HEK293 (cell line): ENCODE measurements at regions not wholly inside any gene's neighbourhood (a gene's known extent, or its start where the extent isn't known, plus 50 kb on each side); places are given as distances from the start of the nearest gene placed in this dataset.

ENCODE experiments used
- CTCF ChIA-PET: fragments of 350-600 bp; formaldehyde crosslinking; extraction: SDS; loops from one replicate; lab custom pipeline; 2021; ENCODE audit warnings: antibody characterized with exemption; lab: Yijun Ruan, JAX
- POLR2A ChIA-PET: fragments of 300-600 bp; formaldehyde crosslinking; extraction: SDS; loops from one replicate; lab custom pipeline; 2020; ENCODE audit warnings: antibody characterized with exemption, inconsistent platforms; lab: Yijun Ruan, JAX
- H3K27ac ChIP-seq: fragments of 200-500 bp; sonication (Bioruptor generic); 2 replicates; pipeline ENCODE4 v1.5.1; 2014; ENCODE audit warnings: low read depth, low read length, control low read depth, inconsistent platforms; ENCODE audit errors: extremely low read depth
- H3K36me3 ChIP-seq, 2 experiments: fragments of 200-500 bp in 1 of 2; sonication (Bioruptor generic) in 1 of 2; 1 replicate in 1 of 2; 2 replicates in 1 of 2; pipeline ENCODE4 v1.5.1; 2014 to 2017; ENCODE audit warnings: inconsistent platforms in 2 of 2, low read length in 2 of 2; ENCODE audit not compliant: control insufficient read depth in 2 of 2, insufficient read depth in 1 of 2
- H3K4me1 ChIP-seq: fragments of 200-500 bp; sonication (Bioruptor generic); 2 replicates; pipeline ENCODE4 v1.5.1; 2014; ENCODE audit warnings: mild to moderate bottlenecking, low read length, inconsistent platforms; ENCODE audit not compliant: control insufficient read depth, insufficient read depth
- H3K4me3 ChIP-seq: 2 replicates; pipeline ENCODE4 v1.5.1; 2011; ENCODE audit warnings: low read depth, mild to moderate bottlenecking, control low read depth, low read length, moderate library complexity
- H3K9me3 ChIP-seq: fragments of 200-500 bp; sonication (Bioruptor generic); 2 replicates; pipeline ENCODE4 v1.5.1; 2014; ENCODE audit warnings: low read depth, low read length, inconsistent platforms; ENCODE audit not compliant: control insufficient read depth, insufficient read depth
- ELK4 ChIP-seq: IDR thresholded peaks from 2 replicates; pipeline ENCODE4 v1.6.1; 2011; ENCODE audit warnings: mild to moderate bottlenecking, low read depth, low read length, borderline replicate concordance
- FEZF1 ChIP-seq: fragments of 450-650 bp; formaldehyde crosslinking; IDR thresholded peaks from 2 replicates; pipeline ENCODE4 v1.5.1; 2016; ENCODE audit warnings: missing biosample characterization, missing genetic modification characterization
- KLF1 ChIP-seq: fragments of 450-650 bp; formaldehyde crosslinking; IDR thresholded peaks from 2 replicates; pipeline ENCODE4 v1.5.1; 2016; ENCODE audit warnings: missing biosample characterization, missing genetic modification characterization
- KLF17 ChIP-seq: fragments of 450-650 bp; formaldehyde crosslinking; IDR thresholded peaks from 2 replicates; pipeline ENCODE4 v1.5.1; 2016; ENCODE audit warnings: missing biosample characterization, missing genetic modification characterization
- PATZ1 ChIP-seq: fragments of 450-650 bp; formaldehyde crosslinking; IDR thresholded peaks from 2 replicates; pipeline ENCODE4 v1.5.1; 2016; ENCODE audit warnings: missing biosample characterization, missing genetic modification characterization
- PBX3 ChIP-seq: sonication (generic); formaldehyde crosslinking; IDR thresholded peaks from 2 replicates; pipeline ENCODE4 v1.8.1; 2022; ENCODE audit warnings: mild to moderate bottlenecking, moderate library complexity, missing genetic modification reagents
- RBAK ChIP-seq: fragments of 450-650 bp; formaldehyde crosslinking; IDR thresholded peaks from 2 replicates; pipeline ENCODE4 v1.5.1; 2016; ENCODE audit warnings: missing biosample characterization, missing genetic modification characterization
- WT1 ChIP-seq: fragments of 450-650 bp; formaldehyde crosslinking; IDR thresholded peaks from 2 replicates; pipeline ENCODE4 v1.5.1; 2016; ENCODE audit warnings: missing biosample characterization, missing genetic modification characterization
- YY2 ChIP-seq: fragments of 450-650 bp; formaldehyde crosslinking; IDR thresholded peaks from 2 replicates; pipeline ENCODE4 v1.5.1; 2016; ENCODE audit warnings: missing biosample characterization, missing genetic modification characterization
- ZBTB48 ChIP-seq: fragments of 450-650 bp; formaldehyde crosslinking; IDR thresholded peaks from 2 replicates; pipeline ENCODE4 v1.5.1; 2016; ENCODE audit warnings: missing biosample characterization, missing genetic modification characterization
- ZIC2 ChIP-seq: fragments of 450-650 bp; formaldehyde crosslinking; IDR thresholded peaks from 2 replicates; pipeline ENCODE4 v1.5.1; 2016; ENCODE audit warnings: missing biosample characterization, missing genetic modification characterization
- ZNF18 ChIP-seq: fragments of 450-650 bp; formaldehyde crosslinking; IDR thresholded peaks from 2 replicates; pipeline ENCODE4 v1.5.1; 2016; ENCODE audit warnings: missing biosample characterization, missing genetic modification characterization
- ZNF274 ChIP-seq, 2 experiments: fragments of 200-500 bp in 1 of 2; fragments of 450-650 bp in 1 of 2; sonication (Bioruptor generic) in 1 of 2; formaldehyde crosslinking in 1 of 2; IDR thresholded peaks; 2 replicates each; pipeline versions ENCODE4 v1.5.1 to v1.6.1; 2014 to 2016; ENCODE audit warnings: borderline replicate concordance in 1 of 2, inconsistent platforms in 1 of 2, low read length in 1 of 2, missing biosample characterization in 1 of 2, missing genetic modification characterization in 1 of 2
- ZNF350 ChIP-seq: fragments of 450-650 bp; formaldehyde crosslinking; IDR thresholded peaks from 2 replicates; pipeline ENCODE4 v1.5.0; 2017; ENCODE audit warnings: missing biosample characterization, mild to moderate bottlenecking, missing genetic modification characterization
- ZNF366 ChIP-seq: fragments of 450-650 bp; formaldehyde crosslinking; conservative IDR thresholded peaks from 2 replicates; pipeline ENCODE4 v1.5.1; 2016; ENCODE audit warnings: missing biosample characterization, missing genetic modification characterization
- ZNF529 ChIP-seq: fragments of 450-650 bp; formaldehyde crosslinking; IDR thresholded peaks from 2 replicates; pipeline ENCODE4 v1.5.1; 2017; ENCODE audit warnings: missing genetic modification characterization, missing biosample characterization; ENCODE audit not compliant: insufficient replicate concordance
- ZNF571 ChIP-seq: fragments of 450-650 bp; formaldehyde crosslinking; IDR thresholded peaks from 2 replicates; pipeline ENCODE4 v1.5.0; 2017; ENCODE audit warnings: missing biosample characterization, missing genetic modification characterization
- ZNF624 ChIP-seq: fragments of 450-650 bp; formaldehyde crosslinking; IDR thresholded peaks from 2 replicates; pipeline ENCODE4 v1.5.1; 2017; ENCODE audit warnings: missing biosample characterization, missing genetic modification characterization
- ZNF629 ChIP-seq: fragments of 450-650 bp; formaldehyde crosslinking; IDR thresholded peaks from 2 replicates; pipeline ENCODE4 v1.5.1; 2017; ENCODE audit warnings: missing biosample characterization, missing genetic modification characterization
- ZNF654 ChIP-seq: fragments of 450-650 bp; formaldehyde crosslinking; IDR thresholded peaks from 2 replicates; pipeline ENCODE4 v1.5.1; 2016; ENCODE audit warnings: low read depth, missing biosample characterization, missing genetic modification characterization
- ZNF830 ChIP-seq: fragments of 450-650 bp; IDR thresholded peaks from 2 replicates; pipeline ENCODE4 v1.5.0; 2018; ENCODE audit warnings: missing biosample characterization, missing genetic modification characterization, low read depth, mild to moderate bottlenecking, moderate library complexity
- ZXDB ChIP-seq: fragments of 450-650 bp; formaldehyde crosslinking; IDR thresholded peaks from 2 replicates; pipeline ENCODE4 v1.5.1; 2016; ENCODE audit warnings: missing biosample characterization, missing genetic modification characterization

GRCh38 chr7:53768186-53768585, 732.8 kb downstream of the POM121L12 start:
- no peak for TF ChIP-seq ZNF830 (tag by site-specific recombination)
- TF ChIP-seq ZXDB = no peak
- no peak for TF ChIP-seq ZNF571
- no peak for TF ChIP-seq ZNF629 (tag by site-specific recombination)
- TF ChIP-seq PATZ1 (tag by site-specific recombination) = no peak
- CTCF ChIA-PET = interaction anchor here (0.7 kb wide), 1 partner anchor 22 kb away, joined by 3 read pairs; no protein-coding TSS in a partner anchor
- POLR2A ChIA-PET = no interaction called here
- Histone ChIP-seq H3K27ac (no peak overlapping the region), H3K9me3 (no peaks in the 10 kb centered on the region), H3K4me3 (no peak overlapping the region), H3K4me1 (no peaks in the 10 kb centered on the region), H3K36me3 (no peaks in the 10 kb centered on the region)

GRCh38 chr7:53771701-53772100, 736.3 kb downstream of the POM121L12 start:
- Histone ChIP-seq H3K36me3 (no peaks in the 10 kb centered on the region), H3K4me3 (no peak overlapping the region), H3K9me3 (no peaks in the 10 kb centered on the region), H3K27ac (no peak overlapping the region), H3K4me1 (no peaks in the 10 kb centered on the region)
- TF ChIP-seq KLF17 (tag by site-specific recombination) (no peak), ZNF274 (IDR thresholded peaks at IDR 0.05; ENCODE audit: low read length) (no peak), ZNF274 (tag by site-specific recombination; IDR thresholded peaks at IDR 0.05; ENCODE audit: borderline replicate concordance) (no peak), ZIC2 (no peak), ZNF350 (tag by site-specific recombination) (no peak), PBX3 (no peak), KLF1 (tag by site-specific recombination) (no peak), ZBTB48 (tag by site-specific recombination) (no peak), ZNF571 (no peak), ZNF18 (tag by site-specific recombination) (no peak), ZNF624 (tag by site-specific recombination) (no peak), ELK4 (no peak), ZNF654 (tag by site-specific recombination) (no peak), ZNF529 (tag by site-specific recombination) (no peak), YY2 (tag by site-specific recombination) (no peak), WT1 (tag by site-specific recombination) (no peak), FEZF1 (tag by site-specific recombination) (no peak), RBAK (no peak), ZNF366 (tag by site-specific recombination) (no peak)
- CTCF ChIA-PET = no interaction called here
- POLR2A ChIA-PET = no interaction called here
